NT2/D1 (cell line): ENCODE measurements at regions not wholly inside any gene's neighbourhood (a gene's known extent, or its start where the extent isn't known, plus 50 kb on each side); places are given as distances from the start of the nearest gene placed in this dataset.
"Not testable (repeated sequence)": the region's sequence is repeated elsewhere in the genome, so short reads cannot be mapped to it uniquely, and the experiment has no call there.

Source experiments
- DNase-seq: peaks from one replicate; pipeline ENCODE4 v3.0.0-alpha.2; 2011; ENCODE audit warnings: low read depth, low spot score
- H3K27me3 ChIP-seq: 2 replicates; pipeline ENCODE4 v1.6.0; 2011; ENCODE audit warnings: mild to moderate bottlenecking; ENCODE audit not compliant: insufficient read length, insufficient read depth
- H3K36me3 ChIP-seq: 2 replicates; pipeline ENCODE4 v1.6.1; 2011; ENCODE audit warnings: mild to moderate bottlenecking, low read length, mixed read lengths; ENCODE audit not compliant: insufficient read depth, insufficient read length
- H3K4me1 ChIP-seq: 2 replicates; pipeline ENCODE4 v1.5.1; 2011; ENCODE audit not compliant: insufficient read depth, insufficient read length
- H3K4me3 ChIP-seq: 2 replicates; pipeline ENCODE4 v1.5.1; 2011; ENCODE audit warnings: low read depth; ENCODE audit not compliant: insufficient read length
- H3K9ac ChIP-seq: 2 replicates; pipeline ENCODE4 v1.6.0; 2011; ENCODE audit warnings: low read depth; ENCODE audit not compliant: insufficient read length
- H3K9me3 ChIP-seq: 2 replicates; pipeline ENCODE4 v1.5.1; 2011; ENCODE audit warnings: mild to moderate bottlenecking, low read length; ENCODE audit not compliant: insufficient read depth
- SUZ12 ChIP-seq: IDR thresholded peaks from 2 replicates; pipeline ENCODE4 v1.6.1; 2011; ENCODE audit not compliant: insufficient read length, insufficient read depth; ENCODE audit errors: extremely low read depth
- YY1 ChIP-seq: IDR thresholded peaks from 2 replicates; pipeline ENCODE4 v1.6.1; 2011; ENCODE audit not compliant: insufficient read length, insufficient read depth
- ZNF274 ChIP-seq: IDR thresholded peaks from 2 replicates; pipeline ENCODE4 v1.6.1; 2011; ENCODE audit warnings: mild to moderate bottlenecking, low read depth, low read length

DNA sequence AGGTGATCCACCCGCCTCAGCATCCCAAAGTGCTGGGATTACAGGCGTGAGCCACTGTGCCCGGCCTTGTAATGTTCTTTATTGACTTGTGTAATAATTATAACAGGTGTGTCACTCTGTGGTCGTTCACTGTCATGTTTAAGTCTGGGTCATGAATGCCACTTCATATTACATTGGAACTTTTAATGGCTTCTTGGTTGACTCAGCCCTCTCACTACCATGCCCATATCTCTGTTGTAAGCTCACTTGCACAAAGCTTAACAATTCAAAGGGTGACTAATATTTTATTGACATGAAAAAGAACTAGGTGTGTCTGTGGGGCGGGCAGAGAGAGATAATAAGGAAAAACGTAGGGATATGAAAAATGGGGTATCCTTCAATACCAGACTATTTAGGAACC is 639.7 kb upstream of the ACTRT1 start:
- Histone ChIP-seq H3K27me3 (no peaks in the 10 kb centered on the region), H3K4me3 (no peak overlapping the region), H3K9ac (no peak overlapping the region), H3K4me1 (no peaks in the 10 kb centered on the region), H3K9me3 (no peaks in the 10 kb centered on the region), H3K36me3 (no peaks in the 10 kb centered on the region)
- no peak for TF ChIP-seq YY1
- TF ChIP-seq SUZ12 = no peak
- TF ChIP-seq ZNF274 = no peak
- DNase-seq = no peak

DNA sequence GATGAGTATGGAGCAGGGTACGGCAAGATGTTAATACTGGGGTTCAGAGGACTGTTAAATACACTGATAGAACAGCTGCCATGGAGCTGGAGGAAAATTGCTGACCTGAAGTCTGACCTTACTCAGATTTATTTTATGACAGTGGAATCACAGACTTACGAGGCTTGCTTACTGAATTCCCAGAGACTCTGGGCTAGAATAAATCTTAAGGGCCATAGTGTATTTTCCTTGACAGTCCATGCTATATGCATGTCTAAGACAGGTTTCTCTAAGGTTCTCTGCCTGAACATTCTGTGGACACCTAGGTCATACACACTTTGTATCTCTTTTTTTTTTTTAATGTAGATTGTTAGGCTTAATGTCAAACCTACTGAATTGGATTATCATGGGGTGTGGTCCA is 633.2 kb upstream of the ACTRT1 start:
- no peak for DNase-seq
- no peaks in the 10 kb centered on the region for H3K9me3 ChIP-seq
- no peaks in the 10 kb centered on the region for H3K4me1 ChIP-seq
- H3K27me3 ChIP-seq = no peaks in the 10 kb centered on the region
- no peak for TF ChIP-seq SUZ12
- TF ChIP-seq ZNF274 = no peak
- TF ChIP-seq YY1 = no peak
- no peak overlapping the region for H3K9ac ChIP-seq
- H3K4me3 ChIP-seq = no peak overlapping the region
- no peaks in the 10 kb centered on the region for H3K36me3 ChIP-seq

DNA sequence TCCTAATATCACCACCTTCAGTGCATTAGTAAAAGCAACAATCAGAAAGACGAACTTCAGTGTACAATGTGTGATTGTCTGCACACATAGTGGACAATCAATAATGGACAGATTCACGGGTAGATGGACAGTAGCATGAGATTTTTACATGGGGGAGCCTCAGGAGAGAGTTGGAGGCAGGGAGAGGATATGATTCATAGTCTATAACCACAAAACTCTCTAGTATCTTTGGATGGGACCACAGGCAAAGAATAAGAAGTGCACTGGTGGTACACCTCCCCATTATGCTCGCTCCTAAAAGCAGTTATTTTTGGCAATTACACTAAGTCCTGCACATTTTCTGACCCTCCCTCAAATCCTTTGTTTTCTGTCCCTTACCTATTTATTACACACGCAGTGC is 624.4 kb upstream of the ACTRT1 start:
- no peaks in the 10 kb centered on the region for H3K36me3 ChIP-seq
- H3K4me1 ChIP-seq = no peaks in the 10 kb centered on the region
- no peak overlapping the region for H3K9ac ChIP-seq
- no peak overlapping the region for H3K4me3 ChIP-seq
- no peaks in the 10 kb centered on the region for H3K27me3 ChIP-seq
- DNase-seq = no peak
- no peaks in the 10 kb centered on the region for H3K9me3 ChIP-seq
- no peak for TF ChIP-seq ZNF274
- no peak for TF ChIP-seq YY1
- no peak for TF ChIP-seq SUZ12

DNA sequence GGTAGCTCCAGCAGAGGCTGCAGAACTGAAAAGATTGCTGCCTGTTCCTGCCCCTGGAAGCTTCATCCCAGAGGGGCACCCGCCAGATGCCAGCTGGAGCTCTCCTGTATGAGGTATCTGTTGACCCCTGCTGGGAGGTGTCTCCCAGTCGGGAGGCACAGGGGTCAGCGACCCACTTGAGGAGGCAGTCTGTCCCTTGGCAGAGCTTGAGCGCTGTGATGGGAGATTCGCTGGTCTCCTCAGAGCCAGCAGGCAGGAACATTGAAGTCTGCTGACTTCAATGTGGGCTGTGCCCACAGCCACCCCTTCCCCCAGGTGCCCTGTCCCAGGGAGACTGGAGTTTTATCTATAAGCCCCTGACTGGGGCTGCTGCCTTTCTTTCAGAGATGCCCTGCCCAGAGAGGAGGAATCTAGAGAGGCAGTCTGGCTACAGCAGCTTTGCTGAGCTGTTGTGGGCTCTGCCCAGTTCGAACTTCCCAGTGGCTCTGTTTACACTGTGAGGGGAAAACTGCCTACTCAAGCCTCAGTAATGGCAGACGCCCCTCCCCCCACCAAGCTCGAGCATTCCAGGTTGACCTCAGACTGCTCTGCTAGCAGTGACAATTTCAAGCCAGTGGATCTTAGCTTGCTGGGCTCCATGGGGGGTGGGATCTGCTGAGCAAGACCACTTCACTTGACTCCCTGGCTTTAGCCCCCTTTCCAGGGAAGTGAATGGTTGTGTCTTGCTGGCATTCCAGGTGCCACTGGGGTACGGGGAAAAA is 622.3 kb upstream of the ACTRT1 start:
- not testable (repeated sequence) for H3K9me3 ChIP-seq, H3K4me1 ChIP-seq, H3K36me3 ChIP-seq, H3K9ac ChIP-seq, DNase-seq, H3K27me3 ChIP-seq, H3K4me3 ChIP-seq

DNA sequence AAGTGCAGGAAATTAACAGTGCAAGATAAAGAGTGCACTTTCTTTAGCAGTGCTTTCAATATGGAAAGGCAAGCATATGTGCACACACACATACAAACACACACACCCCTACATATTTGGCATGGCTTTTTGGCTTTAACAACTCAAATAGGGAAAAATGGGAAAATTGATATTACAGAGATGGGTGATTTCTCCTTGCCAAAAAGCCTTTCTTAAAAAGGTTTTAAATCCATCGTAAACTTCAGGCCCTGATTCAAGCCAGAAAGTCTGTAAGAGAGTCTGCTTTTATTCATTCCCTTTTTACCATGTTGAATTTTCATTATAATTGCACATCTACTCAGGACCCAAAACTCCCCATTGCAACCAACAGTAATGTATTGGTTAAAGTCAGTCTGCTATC is 612.0 kb upstream of the ACTRT1 start:
- no peaks in the 10 kb centered on the region for H3K27me3 ChIP-seq
- H3K9me3 ChIP-seq = no peaks in the 10 kb centered on the region
- no peaks in the 10 kb centered on the region for H3K36me3 ChIP-seq
- no peak for DNase-seq
- TF ChIP-seq ZNF274 = no peak
- TF ChIP-seq SUZ12 = no peak
- no peak for TF ChIP-seq YY1
- H3K9ac ChIP-seq = no peak overlapping the region
- H3K4me3 ChIP-seq = no peak overlapping the region
- no peaks in the 10 kb centered on the region for H3K4me1 ChIP-seq

DNA sequence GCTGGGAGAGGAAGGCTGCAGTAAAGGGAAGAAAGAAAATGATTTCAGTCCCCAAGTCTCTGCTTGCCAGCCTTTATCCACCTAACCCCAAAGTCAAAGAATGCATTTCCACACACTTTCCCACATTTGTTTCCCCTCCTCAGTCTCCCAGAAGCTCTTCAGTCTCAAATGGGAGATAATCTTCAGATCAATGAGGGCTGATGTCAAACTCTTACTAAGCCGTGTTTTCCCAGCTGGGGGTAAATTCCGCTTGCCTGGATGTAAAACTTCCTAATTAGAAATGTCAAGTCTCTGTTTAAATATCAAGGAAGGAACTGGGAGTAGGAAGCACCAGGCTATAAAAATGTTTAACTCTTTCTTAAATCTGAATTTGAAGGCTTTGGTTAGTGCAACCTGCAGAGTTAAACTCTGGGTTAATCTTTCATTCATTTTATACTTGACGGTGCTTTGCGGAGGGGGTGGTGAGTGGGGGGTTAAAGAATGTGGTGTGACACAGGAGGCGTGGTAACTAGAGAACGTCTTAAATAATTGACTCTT is 601.4 kb upstream of the ACTRT1 start:
- DNase-seq = peak; percentile 49
- Histone ChIP-seq H3K36me3 (no peaks in the 10 kb centered on the region), H3K4me1 (no peaks in the 10 kb centered on the region), H3K9ac (no peak overlapping the region), H3K9me3 (no peaks in the 10 kb centered on the region), H3K4me3 (no peak overlapping the region), H3K27me3 (peaks cover 36% of the 10 kb centered on the region)
- no peak for TF ChIP-seq ZNF274
- TF ChIP-seq YY1 = no peak
- TF ChIP-seq SUZ12 = no peak

DNA sequence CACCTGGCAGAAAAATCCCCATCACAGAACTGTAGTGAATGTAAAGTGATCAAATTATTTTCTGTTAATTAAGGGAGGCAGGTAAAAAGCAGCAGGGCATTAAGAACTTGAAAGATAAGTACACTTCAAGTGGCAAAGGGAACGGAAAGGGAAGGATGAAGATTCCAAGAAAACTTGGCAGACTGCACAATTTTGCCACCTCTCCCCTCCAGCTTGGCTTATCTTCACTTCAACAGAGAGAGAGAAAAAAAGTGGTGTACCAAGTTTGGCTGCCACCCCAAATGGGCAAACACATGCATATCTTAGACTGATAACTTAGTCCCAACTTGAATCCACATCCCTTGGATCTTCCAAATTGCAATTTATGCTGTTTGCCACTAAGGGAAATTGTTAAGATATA is 598.1 kb upstream of the ACTRT1 start:
- Histone ChIP-seq H3K36me3 (no peaks in the 10 kb centered on the region), H3K27me3 (peaks cover 36% of the 10 kb centered on the region), H3K4me1 (no peaks in the 10 kb centered on the region), H3K9me3 (no peaks in the 10 kb centered on the region), H3K9ac (no peak overlapping the region), H3K4me3 (no peak overlapping the region)
- no peak for TF ChIP-seq YY1
- no peak for DNase-seq
